ENCODE measurements at regions not wholly inside any gene's neighbourhood (a gene's known extent, or its start where the extent isn't known, plus 50 kb on each side); places are given as distances from the start of the nearest gene placed in this dataset.

- no peak overlapping the region for H3K4me3 ChIP-seq (ENCODE audit: low read depth, low read length)
- no peaks in the 10 kb centered on the region for H3K36me3 ChIP-seq
- peaks cover 7% of the 10 kb centered on the region for H3K4me1 ChIP-seq
- H3K9me3 ChIP-seq = no peaks in the 10 kb centered on the region; the same call in 1 of the 2 replicates
- H3K27me3 ChIP-seq = no peaks in the 10 kb centered on the region
- no peak for DNase-seq
- TF ChIP-seq CTCF (IDR thresholded peaks at IDR 0.05; ENCODE audit: low read depth, low read length) = no peak
These were observed 338.8 kb downstream of the CTTN start for GRCh38 chr11:70736937-70737640.

GRCh38 chr11:70737816-70738630, 339.7 kb downstream of the CTTN start:
- peaks cover 4% of the 10 kb centered on the region for H3K4me1 ChIP-seq
- H3K9me3 ChIP-seq = no peaks in the 10 kb centered on the region; the same call in 1 of the 2 replicates
- no peaks in the 10 kb centered on the region for H3K27me3 ChIP-seq
- no peak for TF ChIP-seq CTCF (IDR thresholded peaks at IDR 0.05; ENCODE audit: low read depth, low read length)
- no peak overlapping the region for H3K4me3 ChIP-seq (ENCODE audit: low read depth, low read length)
- DNase-seq = no peak
- no peaks in the 10 kb centered on the region for H3K36me3 ChIP-seq

GRCh38 chr11:70738661-70739060, 340.3 kb downstream of the CTTN start:
- H3K27me3 ChIP-seq = no peaks in the 10 kb centered on the region
- TF ChIP-seq CTCF (IDR thresholded peaks at IDR 0.05; ENCODE audit: low read depth, low read length) = no peak
- H3K36me3 ChIP-seq = no peaks in the 10 kb centered on the region
- no peak for DNase-seq
- peaks cover 4% of the 10 kb centered on the region; the same call in 1 of the 2 replicates for H3K4me1 ChIP-seq
- H3K9me3 ChIP-seq = no peaks in the 10 kb centered on the region; the same call in 1 of the 2 replicates
- H3K4me3 ChIP-seq (ENCODE audit: low read depth, low read length) = no peak overlapping the region

DNA sequence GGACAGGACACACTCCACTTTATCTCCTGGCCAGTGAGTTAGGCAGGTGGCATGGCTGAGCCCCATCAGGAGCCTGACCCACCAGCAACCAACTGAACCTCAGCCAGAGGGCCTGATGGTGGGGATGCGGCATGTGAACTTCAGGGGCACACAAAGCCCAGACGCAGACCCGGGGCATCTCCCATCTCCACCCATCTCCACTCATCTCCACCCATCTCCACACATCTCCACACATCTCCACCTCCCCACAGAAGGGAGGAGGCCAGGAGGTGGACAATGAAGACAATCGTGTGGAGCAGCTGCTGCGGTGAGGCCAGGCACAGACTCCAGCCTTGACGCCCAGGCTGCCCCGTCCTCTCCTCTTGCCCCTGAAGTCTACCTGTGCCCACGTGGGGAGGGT, 340.8 kb downstream of the CTTN start:
- no peak for TF ChIP-seq CTCF (IDR thresholded peaks at IDR 0.05; ENCODE audit: low read depth, low read length)
- H3K4me3 ChIP-seq (ENCODE audit: low read depth, low read length) = no peak overlapping the region
- H3K4me1 ChIP-seq = peaks cover 4% of the 10 kb centered on the region; the same call in 1 of the 2 replicates
- DNase-seq = no peak
- no peaks in the 10 kb centered on the region; the same call in 1 of the 2 replicates for H3K9me3 ChIP-seq
- no peaks in the 10 kb centered on the region for H3K27me3 ChIP-seq
- no peaks in the 10 kb centered on the region for H3K36me3 ChIP-seq

DNA sequence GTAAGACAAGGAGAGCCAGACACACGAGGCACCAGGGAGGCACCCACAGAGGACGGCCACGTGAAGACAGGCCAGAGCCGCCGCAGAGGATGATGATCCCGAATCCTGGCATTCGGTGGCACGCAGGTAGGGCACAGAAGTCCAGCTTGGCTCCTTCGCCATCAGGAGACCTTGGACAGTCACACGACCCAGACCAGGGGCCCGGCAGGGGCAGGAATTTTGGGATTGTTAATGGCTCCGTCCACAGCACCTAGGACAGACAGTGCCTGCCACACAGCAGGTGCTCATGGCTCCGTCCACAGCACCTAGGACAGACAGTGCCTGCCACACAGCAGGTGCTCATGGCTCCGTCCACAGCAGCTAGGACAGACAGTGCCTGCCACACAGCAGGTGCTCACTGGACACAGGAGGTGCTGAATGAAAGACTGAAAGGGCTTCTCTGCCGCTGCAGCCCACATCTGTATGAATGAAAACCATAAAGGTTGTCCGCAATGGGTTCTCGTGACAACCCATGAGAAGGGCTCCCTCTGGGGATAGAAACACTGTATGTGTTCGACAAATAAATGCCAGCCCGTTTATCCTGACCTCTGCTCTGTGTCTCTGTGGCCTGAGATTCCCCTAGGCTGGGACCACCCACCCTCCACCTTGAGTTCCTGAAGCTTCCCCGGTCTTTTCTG, 341.6 kb downstream of the CTTN start:
- TF ChIP-seq CTCF (IDR thresholded peaks at IDR 0.05; ENCODE audit: low read depth, low read length) = peak; percentile 31
- no peaks in the 10 kb centered on the region for H3K9me3 ChIP-seq
- no peaks in the 10 kb centered on the region for H3K27me3 ChIP-seq

More for the DNA sequence above, 341.6 kb downstream of the CTTN start:
- Histone ChIP-seq H3K4me1 (peaks cover 4% of the 10 kb centered on the region; the same call in 1 of the 2 replicates), H3K4me3 (ENCODE audit: low read depth, low read length) (no peak overlapping the region), H3K36me3 (no peaks in the 10 kb centered on the region)
- DNase-seq = no peak

Data from BE2C (cell line).